Muscle of leg (tissue), 3 donors: ENCODE measurements at regions not wholly inside any gene's neighbourhood (a gene's known extent, or its start where the extent isn't known, plus 50 kb on each side); places are given as distances from the start of the nearest gene placed in this dataset.

Experiments
- DNase-seq: peaks from one replicate; pipeline ENCODE4 v3.0.0; 2013
- H3K27ac ChIP-seq: one replicate; pipeline ENCODE4 v1.5.1; 2013; ENCODE audit warnings: mild to moderate bottlenecking, low read length, control low read depth
- H3K27me3 ChIP-seq: one replicate; pipeline ENCODE4 v1.6.1; 2013; ENCODE audit warnings: low read length; ENCODE audit not compliant: control insufficient read depth, insufficient read depth
- H3K36me3 ChIP-seq: one replicate; pipeline ENCODE4 v1.6.1; 2013; ENCODE audit warnings: low read length; ENCODE audit not compliant: control insufficient read depth, insufficient read depth
- H3K4me1 ChIP-seq: one replicate; pipeline ENCODE4 v1.6.1; 2013; ENCODE audit warnings: low read length; ENCODE audit not compliant: control insufficient read depth, insufficient read depth
- H3K4me3 ChIP-seq: one replicate; pipeline ENCODE4 v1.5.1; 2013; ENCODE audit warnings: low read length, control low read depth
- H3K9me3 ChIP-seq: replicated peaks from 2 replicates; pipeline ENCODE4 v1.6.1; 2013; ENCODE audit warnings: low read depth, low read length; ENCODE audit not compliant: control insufficient read depth
- WGBS: methylation state at CpG from one replicate; pipeline ENCODE4 v1.1.5; 2013; ENCODE audit warnings: missing lambda C conversion rate; ENCODE audit not compliant: insufficient coverage; 5-methylcytosine and 5-hydroxymethylcytosine counted together

- H3K9me3 ChIP-seq: no peaks in the 10 kb centered on the region
- no peaks in the 10 kb centered on the region for H3K36me3 ChIP-seq
- H3K27me3 ChIP-seq: no peaks in the 10 kb centered on the region
- no peak overlapping the region for H3K27ac ChIP-seq
- DNase-seq: no peak
- WGBS: 92% methylated on average over 5 of the region's 5 CpGs
- no peak overlapping the region for H3K4me3 ChIP-seq
- no peaks in the 10 kb centered on the region for H3K4me1 ChIP-seq
Measured at GRCh38 chr13:108156749-108157148, 58.6 kb downstream of the LIG4 start.

DNA sequence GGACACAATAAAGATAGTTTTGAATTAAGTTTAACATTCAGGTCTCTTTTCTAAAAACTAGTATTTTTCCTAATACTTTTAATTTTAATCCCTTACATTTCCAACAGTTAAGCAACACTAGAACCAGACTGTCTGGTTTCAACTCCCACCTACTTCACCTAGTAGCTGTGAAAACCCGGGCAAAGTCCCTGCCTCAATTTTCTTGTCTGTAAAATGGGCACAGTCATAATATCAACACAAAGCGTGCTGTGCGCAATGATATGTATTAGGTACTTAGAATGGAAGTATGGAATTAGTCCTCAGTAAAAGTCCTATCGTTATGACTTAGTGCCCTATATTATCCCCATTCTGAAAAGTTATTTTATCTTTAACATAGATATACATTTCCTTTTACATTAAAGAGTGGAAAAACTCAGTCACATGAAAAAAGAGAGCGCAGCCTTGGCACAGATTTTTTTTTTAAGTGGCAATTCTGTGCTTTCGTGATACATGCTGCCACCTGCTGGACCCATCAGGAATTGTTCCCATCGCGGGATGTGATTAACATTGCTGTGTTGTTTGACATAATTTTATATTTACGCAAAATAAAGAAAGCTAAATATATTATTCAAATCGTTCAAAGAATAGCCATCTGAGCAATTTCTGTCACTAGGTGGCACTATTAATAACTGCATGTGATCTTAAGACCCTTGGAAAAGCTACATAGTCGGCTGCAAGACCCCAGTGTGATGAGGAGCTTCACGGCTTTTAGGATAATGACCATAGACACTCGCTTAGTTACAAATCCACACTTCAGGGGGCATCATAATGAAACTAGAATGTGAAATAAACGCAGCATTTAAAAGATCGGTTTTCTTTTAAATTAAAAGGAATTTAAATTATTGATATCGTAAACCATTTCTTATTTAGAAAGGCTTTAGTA is 59.9 kb downstream of the LIG4 start:
- Histone ChIP-seq H3K4me3 (no peak overlapping the region), H3K4me1 (no peaks in the 10 kb centered on the region), H3K9me3 (no peaks in the 10 kb centered on the region), H3K27ac (no peak overlapping the region), H3K27me3 (no peaks in the 10 kb centered on the region), H3K36me3 (no peaks in the 10 kb centered on the region)
- WGBS: 33% methylated on average over 1 of the region's 16 CpGs
- DNase-seq: peak; percentile 35

- Histone ChIP-seq H3K9me3 (no peaks in the 10 kb centered on the region), H3K4me3 (no peak overlapping the region), H3K27me3 (no peaks in the 10 kb centered on the region), H3K4me1 (no peaks in the 10 kb centered on the region), H3K27ac (no peak overlapping the region), H3K36me3 (no peaks in the 10 kb centered on the region)
- DNase-seq: no peak
- WGBS: no CpG with 5 or more reads among the region's 1 CpG
Measured at GRCh38 chr13:108154421-108154858, 60.9 kb downstream of the LIG4 start.

DNA sequence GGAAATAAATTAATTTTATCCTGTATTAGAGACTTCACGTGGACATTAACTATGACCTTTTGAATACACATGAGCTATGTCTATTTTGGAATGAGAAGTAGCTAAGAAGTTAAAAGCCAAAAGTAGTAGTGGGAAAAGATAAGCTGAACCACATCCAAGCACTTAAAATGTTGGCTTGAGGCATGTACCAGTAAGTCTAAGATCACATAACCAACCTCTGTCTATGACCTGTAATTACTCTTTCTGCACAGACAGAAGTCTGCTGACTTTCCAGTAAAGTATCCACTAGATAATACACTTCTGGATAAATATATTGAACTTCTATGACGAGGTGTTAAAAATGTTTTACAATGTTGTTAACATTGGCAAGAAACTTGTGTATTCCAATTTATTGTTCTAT is 68.7 kb downstream of the LIG4 start:
- H3K27me3 ChIP-seq: no peaks in the 10 kb centered on the region
- H3K27ac ChIP-seq: no peak overlapping the region
- no peaks in the 10 kb centered on the region for H3K4me1 ChIP-seq
- no CpG with 5 or more reads among the region's 2 CpGs for WGBS
- no peaks in the 10 kb centered on the region for H3K36me3 ChIP-seq
- no peak for DNase-seq
- H3K9me3 ChIP-seq: no peaks in the 10 kb centered on the region
- H3K4me3 ChIP-seq: no peak overlapping the region

- Histone ChIP-seq H3K4me3 (no peak overlapping the region), H3K9me3 (no peaks in the 10 kb centered on the region), H3K4me1 (no peaks in the 10 kb centered on the region), H3K27ac (no peak overlapping the region), H3K27me3 (no peaks in the 10 kb centered on the region), H3K36me3 (no peaks in the 10 kb centered on the region)
- no CpG with 5 or more reads among the region's 4 CpGs for WGBS
- DNase-seq: no peak
Measured at GRCh38 chr13:108142702-108143436, 72.5 kb downstream of the LIG4 start.

GRCh38 chr13:108137176-108137575 is 78.2 kb downstream of the LIG4 start:
- Histone ChIP-seq H3K9me3 (no peaks in the 10 kb centered on the region), H3K27ac (no peak overlapping the region), H3K4me1 (no peaks in the 10 kb centered on the region), H3K27me3 (no peaks in the 10 kb centered on the region), H3K36me3 (no peaks in the 10 kb centered on the region), H3K4me3 (no peak overlapping the region)
- WGBS: no CpG with 5 or more reads among the region's 1 CpG
- DNase-seq: no peak

DNA sequence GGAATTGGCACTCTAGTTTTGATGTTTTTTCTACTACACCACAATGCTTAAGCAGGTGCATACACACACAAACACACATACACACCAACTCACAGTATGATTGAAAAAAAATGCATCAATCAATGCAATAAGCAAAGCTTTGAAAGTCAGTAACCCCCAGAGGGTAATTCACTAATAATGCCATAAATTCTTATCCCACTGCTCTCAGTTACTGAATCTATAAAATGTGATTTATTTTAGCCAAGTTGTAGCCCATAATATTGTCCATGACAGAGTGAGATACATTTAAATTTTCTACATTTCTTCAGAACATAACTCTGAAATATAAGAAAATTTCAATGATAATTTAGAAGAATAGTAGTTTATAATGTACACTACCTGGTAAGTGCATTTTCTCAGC is 87.9 kb downstream of the LIG4 start:
- Histone ChIP-seq H3K36me3 (no peaks in the 10 kb centered on the region), H3K4me1 (no peaks in the 10 kb centered on the region), H3K9me3 (no peaks in the 10 kb centered on the region), H3K27ac (no peak overlapping the region), H3K27me3 (no peaks in the 10 kb centered on the region), H3K4me3 (no peak overlapping the region)
- DNase-seq: no peak

DNA sequence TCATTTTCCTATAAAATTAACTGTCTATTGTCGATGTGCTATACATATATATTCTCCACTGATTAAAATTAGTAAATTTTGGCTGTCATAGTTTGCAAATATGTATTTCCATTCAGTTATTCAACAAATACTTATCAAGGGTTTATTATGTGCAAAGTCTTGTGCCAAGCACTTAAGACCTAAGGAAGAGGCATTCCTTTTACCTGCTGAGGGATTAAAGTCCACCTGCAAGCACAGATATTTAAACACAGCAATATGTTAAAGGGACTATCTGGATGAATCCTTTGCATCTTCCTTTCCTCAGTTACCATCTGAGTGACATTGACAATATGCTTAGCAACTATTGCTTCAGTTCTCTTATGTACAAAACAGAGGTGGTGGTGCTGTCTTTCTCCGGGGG is 89.3 kb downstream of the LIG4 start:
- H3K4me3 ChIP-seq: no peak overlapping the region
- H3K9me3 ChIP-seq: no peaks in the 10 kb centered on the region
- H3K4me1 ChIP-seq: no peaks in the 10 kb centered on the region
- no peaks in the 10 kb centered on the region for H3K36me3 ChIP-seq
- 86% methylated on average over 1 of the region's 2 CpGs for WGBS
- no peak overlapping the region for H3K27ac ChIP-seq
- no peak for DNase-seq
- H3K27me3 ChIP-seq: no peaks in the 10 kb centered on the region

DNA sequence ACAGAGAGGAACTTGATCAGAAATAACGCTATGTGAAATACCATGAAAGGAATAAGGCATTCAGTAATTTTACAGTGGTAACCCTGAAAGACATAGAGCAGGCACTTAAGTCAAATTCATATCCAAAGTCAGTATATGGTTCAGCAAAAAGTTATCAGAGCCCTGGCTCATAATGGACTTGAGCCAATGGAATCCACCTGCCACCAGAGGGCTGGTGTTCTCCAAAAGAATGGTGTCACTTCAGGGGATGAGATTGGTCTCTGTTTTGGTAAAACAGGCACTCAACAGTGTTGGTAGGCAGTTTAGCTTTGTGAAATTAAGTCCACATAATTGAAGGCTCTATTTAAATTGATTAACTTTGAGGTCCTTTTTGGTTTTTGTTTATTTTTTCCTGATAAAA is 93.9 kb downstream of the LIG4 start:
- H3K27ac ChIP-seq: no peak overlapping the region
- H3K27me3 ChIP-seq: no peaks in the 10 kb centered on the region
- H3K9me3 ChIP-seq: no peaks in the 10 kb centered on the region
- H3K4me1 ChIP-seq: no peaks in the 10 kb centered on the region
- H3K36me3 ChIP-seq: no peaks in the 10 kb centered on the region
- no CpG with 5 or more reads among the region's 1 CpG for WGBS
- no peak for DNase-seq
- H3K4me3 ChIP-seq: no peak overlapping the region

DNA sequence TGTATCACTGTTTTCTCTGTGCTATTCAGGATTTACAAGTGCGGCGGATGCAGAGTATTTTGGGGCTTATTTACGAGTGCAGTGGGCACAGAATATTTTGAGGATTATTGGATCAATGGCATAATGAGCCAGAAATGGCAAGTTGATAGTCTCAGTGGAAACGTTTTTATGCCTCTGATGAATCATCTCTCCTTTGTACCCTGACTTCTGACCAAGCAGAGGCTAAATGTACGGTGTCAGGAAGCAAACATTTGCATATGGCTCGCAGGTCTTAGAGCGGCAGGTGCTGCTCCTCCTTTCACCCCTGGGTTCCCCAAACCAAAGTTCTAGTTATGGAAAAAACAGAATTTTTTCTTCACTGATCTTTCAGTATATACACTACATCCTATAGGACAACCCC is 94.5 kb downstream of the LIG4 start:
- Histone ChIP-seq H3K4me1 (no peaks in the 10 kb centered on the region), H3K27ac (no peak overlapping the region), H3K9me3 (no peaks in the 10 kb centered on the region), H3K4me3 (no peak overlapping the region), H3K36me3 (no peaks in the 10 kb centered on the region), H3K27me3 (no peaks in the 10 kb centered on the region)
- DNase-seq: no peak
- 48% methylated on average over 3 of the region's 7 CpGs for WGBS
